Fibroblast of skin of scalp (primary cell): ENCODE measurements at regions not wholly inside any gene's neighbourhood (a gene's known extent, or its start where the extent isn't known, plus 50 kb on each side); places are given as distances from the start of the nearest gene placed in this dataset.
A peak's percentile ranks its signal among the peaks of the same experiment; 100 is the strongest.

Experiments used
- DNase-seq: peaks from one replicate; pipeline ENCODE4 v3.0.0-alpha.2; 2013

DNA sequence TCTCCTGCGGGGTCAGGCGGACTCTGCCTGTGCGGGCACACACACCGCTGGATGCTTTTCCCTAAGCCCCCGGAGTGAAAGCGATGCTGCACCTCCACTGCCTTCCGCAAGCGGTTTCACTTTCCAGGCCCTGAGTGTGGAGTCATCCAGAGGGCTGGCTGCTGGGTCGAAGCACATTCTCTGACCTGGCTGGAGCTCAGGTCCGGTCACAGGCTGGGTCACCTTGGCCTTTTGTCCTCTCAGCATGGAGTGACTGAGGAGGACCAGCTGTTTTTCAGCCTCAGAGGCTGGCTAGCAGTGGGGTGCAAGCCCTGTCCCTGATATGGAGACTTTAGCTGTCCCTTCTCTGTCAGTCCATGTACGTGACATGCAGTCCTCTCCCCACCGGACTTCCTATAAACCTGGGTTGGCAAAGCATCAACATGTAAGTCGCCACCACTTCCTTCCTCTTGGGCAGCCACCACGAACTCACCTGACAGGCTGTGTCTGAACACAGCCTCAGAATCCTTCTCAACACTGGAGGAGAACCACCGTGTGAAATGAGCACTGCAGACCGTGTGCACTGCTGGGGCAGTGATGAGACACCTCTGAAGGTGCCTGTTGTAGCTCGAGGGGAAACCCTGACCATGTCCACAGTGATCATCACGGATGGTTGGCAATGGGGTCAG is 51.3 kb downstream of the GADD45G start:
- DNase-seq, result no peak

- no peak for DNase-seq
Measured at GRCh38 chr9:89657295-89657694, 52.5 kb downstream of the GADD45G start.

GRCh38 chr9:89657765-89658164 is 53.0 kb downstream of the GADD45G start:
- no peak for DNase-seq

DNA sequence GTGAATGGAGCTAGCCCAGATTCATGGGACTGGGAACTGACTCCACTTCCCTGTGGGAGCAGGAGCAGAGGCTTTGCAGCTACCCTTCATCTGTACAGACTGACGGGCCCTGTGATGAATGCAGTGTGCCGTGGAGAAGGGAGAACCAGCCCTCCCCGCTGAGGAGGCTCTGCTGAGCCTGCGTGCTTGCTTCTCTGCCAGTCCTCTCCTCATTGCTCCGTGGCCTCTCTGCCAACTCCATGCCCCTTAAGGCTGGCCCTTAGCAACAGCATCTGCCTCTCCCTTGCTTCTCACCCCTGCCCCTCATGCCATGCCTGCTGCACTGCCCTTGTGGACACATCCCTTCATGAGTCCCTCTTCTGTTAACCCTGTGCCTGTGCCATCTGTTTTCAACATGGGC is 53.6 kb downstream of the GADD45G start:
- DNase-seq, result no peak

DNA sequence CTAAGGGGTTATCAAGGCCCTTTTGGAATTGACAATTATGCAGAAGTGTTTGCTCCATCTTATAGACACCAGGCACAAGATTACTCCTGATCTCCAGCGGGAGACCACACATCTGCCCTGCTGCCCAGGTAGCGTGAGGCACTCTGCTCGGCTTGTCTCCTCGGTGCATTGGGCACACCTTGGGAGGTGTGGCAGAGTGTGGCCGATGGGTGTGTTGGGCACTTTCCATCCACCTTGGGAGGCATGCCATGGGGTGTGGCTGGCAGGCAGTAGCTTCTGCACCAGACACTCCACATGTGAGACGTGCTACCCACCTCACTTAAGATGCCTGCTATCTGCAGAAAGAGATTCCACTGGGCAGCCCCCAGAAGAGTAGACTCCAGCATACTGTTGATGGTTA is 54.1 kb downstream of the GADD45G start:
- no peak for DNase-seq

DNA sequence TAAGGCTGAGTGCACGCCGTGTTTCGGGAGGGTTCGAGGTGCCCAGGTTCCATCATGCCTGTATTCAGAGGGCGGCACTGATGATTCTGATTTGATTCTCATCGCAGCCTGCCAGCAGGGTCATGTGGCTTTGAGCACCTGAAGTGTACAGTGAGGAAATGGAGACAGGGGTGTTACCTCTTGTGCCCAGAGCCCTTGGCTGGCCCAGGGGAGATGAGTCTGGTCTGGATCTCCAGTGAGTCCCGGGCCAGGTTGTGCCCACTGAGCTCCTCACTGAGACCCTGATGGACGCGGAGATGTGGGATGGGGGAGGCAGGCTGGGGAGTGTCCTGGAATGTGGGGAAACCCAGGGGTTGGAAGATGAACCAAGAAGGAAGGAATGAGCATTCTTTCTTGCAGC is 54.7 kb downstream of the GADD45G start:
- DNase-seq, result no peak

DNA sequence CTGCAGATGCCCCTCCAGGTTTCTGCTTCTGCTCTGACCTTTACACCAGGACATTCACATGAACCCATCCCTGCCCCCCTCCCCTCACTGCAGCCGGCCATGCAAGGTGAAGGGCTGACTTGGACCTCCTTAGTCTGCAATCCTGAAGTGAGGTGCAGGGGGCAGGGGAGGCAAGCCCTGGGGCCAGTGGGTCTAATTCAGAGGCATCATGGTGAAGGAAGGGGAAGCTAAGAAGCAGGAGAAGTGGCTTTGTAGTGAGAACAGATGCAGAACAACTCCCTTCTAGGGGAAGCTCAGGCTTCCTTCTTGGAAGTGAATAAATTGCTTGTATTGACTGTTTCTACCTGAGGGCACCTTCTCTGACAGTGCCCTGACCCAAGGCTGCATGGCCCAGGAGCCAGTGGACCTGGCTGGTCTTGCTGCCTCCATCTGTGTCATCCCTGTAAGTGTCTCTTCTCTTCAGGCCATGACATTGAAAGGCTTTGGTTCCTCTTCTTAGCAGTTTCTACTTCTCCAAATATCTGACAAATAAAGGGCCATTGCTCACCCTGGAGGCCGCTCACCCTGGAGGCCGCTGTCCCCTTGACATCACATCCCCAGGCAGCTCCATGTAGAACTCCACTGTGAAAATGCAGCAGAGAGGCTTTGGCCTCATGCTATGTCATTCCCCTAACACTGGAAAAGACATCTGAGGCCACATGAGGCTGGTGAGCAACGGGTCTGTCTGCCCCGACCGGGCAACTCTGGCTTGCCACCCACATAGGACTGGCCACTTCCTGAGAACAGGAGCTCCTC is 55.3 kb downstream of the GADD45G start:
- no peak for DNase-seq

DNA sequence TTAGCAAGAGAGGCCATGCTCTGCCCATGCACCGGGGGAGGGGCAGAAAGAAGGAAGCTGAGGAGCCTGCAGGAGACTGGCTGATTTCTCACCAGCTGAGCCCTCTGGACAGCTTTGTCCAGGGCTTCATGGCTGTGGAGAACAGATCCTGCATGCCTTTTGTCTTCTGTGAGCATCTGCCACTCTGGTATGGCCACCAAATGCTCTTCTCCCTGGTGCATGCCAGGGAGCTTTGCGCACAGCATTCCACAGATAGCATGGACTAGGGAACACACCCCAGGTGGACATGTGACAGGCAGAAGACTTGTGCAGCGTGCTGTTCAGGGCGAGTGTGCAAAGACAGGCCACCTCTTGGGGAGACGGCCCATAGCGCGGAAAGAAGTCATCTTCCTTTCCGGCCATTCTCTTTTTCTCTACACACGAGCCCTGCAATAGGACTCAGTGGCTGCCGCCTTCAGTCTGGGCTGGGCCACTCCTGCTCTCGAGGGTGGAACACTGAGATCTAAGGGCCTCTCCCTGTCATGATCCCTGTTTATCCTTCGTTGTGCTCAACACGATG is 56.7 kb downstream of the GADD45G start:
- DNase-seq, result peak; percentile 30

DNA sequence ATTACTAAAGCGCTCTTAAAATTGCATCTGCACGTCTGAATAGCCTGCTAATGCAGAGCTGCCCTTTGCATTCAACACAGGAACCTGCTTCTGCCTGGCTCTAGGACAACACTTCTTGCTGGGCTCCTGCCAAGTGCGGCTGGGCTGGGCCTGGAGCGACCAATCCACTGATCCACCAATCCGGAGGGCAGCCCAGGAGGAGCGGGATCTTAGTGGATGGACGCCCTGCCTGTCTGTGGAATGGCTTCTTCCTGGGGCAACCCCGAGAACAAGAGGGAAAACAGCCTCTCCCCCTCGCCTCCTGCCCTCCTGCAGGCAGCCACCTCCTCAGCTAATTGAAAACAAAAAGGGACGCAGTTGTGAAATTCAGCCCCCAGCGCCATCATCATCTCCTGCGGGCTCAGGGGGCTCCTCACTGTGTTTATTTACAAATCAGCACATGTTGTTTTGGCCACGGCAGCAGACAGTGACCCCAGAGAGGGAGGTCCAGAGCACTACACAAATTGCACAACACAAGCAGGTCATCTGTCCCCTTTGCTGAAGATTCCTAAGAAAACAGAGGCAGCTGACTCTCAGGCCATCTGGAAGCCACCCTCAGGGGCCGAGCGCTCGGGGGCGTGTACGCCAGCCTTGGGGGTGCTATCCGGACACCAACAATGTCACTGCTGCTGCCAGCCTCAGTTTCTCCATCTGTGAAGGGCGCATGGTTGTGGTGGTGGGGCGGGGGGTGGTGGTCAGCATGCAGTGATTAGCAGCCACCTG is 57.3 kb downstream of the GADD45G start:
- peak; percentile 96 for DNase-seq

DNA sequence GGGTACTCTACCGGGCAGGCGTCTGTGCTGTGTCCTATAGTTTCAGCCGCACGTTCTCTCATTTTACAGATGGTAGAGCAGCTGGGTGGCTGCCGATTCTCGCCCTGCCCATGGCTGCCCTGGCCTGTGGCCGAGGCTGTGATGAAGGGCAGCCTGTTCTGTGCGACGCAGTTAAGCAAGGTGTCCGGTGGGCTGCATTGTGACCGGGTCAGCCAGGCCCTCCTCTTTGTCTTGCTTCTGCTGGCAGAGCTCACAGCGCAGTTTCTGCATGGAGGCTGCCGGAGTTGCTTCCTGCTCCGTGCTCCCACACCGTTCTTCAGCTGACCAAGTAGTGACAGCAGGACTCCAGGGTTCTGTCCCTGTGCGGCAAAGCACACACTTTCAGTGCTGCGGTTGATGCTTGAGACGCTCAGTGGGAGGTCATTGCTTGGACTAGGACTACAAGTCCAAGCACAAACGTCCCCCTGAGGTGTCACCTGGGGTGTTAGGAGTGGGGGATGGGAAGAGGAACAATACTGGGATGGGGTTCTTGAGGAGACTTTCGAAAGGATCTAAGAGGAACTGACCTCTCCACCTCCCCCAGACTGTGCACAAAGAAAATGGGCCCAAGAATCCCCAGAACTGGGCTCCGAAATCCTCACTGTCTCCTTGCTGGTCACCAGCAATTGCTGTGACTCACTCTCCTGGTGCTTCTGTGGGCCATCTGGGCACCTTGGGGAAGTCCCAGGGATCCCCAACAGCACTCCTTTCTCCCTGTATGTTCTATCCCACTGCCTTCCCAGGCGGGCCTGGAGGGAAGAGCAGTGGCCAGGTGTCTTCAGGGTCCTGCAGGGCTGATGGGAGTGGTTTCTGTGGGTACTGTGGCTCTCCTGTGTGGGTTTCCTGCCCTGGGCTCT is 58.2 kb downstream of the GADD45G start:
- DNase-seq, result no peak

DNA sequence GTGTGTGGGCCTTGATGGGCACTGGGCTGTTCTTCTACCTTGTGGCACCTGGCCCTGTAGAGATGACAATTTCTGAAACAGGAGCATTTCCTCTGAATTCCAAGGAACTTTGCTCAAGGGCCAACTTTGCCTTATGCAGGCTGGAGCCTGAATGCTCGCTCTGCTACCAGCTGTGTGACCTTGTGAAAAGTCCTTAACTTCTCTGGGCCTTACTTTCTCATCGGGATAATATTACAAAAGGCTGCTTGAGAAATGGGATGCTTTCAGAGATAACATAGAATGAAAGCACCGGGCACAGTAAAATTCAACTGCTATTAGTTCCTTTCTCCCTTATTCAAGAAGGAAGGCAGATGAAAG is 58.8 kb downstream of the GADD45G start:
- no peak for DNase-seq

GRCh38 chr9:89664010-89664409 is 59.2 kb downstream of the GADD45G start:
- no peak for DNase-seq

DNA sequence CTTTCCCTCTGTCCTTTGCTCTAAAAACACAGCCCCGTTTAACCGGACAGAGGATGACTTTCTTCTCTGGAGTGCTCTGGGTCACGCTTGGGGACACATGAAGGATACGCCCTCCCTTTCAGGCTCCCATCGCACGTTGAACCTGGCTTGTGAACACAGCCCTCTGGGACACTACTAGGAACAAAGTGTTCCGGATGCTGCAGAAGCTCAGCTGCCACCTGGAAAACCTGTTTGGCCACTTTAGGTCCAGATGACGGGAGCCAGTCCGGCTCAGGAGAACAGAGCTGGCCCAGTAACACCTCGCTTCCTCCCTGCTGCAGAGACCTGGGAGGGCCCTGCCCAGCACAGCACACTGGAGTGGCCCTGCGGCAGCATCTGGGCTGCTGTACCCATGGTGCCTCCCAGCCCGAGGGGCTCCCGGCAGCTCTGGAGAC is 60.1 kb downstream of the GADD45G start:
- no peak for DNase-seq

DNA sequence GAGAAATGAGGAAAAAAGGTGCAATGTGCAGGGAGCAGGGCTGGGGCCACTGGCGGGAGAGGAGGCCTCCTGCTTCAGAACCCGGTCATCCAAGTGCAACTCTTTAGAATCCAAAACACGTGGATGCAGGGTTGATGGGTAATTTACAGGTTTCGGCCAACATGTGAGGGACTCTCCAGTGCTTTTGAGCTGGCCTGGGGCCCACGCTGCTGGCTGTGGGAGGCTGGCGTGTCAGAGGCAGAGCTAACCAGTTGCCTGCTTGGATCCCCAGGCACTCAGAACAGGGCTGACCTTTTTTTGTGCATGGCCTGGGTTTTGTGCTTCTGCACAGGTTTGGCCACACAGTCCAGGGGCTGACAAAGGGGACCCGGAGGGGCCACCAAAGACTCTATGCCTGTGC is 61.6 kb downstream of the GADD45G start:
- no peak for DNase-seq

GRCh38 chr9:89666950-89667349 is 62.1 kb downstream of the GADD45G start:
- DNase-seq, result no peak

GRCh38 chr9:89667726-89668125 is 62.9 kb downstream of the GADD45G start:
- no peak for DNase-seq

DNA sequence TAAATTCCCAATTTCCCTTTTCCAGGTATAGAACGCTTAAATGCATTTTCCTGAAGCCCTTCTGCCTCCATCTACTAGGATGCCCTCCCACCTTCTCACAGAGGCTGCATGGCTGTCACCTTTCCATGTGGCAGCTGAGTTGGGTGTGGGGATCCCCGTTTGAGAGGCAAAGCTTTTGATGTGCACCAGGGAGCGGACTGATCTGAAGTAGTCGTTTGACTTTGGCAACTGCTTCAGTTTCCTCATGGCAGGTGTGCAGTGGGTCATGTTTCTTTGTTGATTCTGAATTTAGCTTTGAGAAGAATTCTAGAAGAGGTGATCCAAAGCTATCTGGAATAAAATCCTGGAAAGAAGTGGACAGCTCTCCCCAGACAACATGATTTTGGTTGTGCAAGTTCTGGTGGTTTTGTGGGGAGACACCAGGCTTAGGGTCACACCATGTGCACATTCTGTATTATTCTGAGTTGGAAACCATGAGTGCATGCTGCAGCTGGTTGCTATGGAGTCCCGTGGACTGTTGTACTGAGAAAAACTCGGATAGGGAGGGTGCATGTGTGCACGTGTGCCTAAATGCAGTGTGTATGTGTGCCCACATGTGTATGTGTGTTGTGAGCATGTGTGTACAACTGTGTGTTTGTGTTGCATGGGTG is 63.5 kb downstream of the GADD45G start:
- no peak for DNase-seq

GRCh38 chr9:89668866-89669246 is 64.0 kb downstream of the GADD45G start:
- no peak for DNase-seq

DNA sequence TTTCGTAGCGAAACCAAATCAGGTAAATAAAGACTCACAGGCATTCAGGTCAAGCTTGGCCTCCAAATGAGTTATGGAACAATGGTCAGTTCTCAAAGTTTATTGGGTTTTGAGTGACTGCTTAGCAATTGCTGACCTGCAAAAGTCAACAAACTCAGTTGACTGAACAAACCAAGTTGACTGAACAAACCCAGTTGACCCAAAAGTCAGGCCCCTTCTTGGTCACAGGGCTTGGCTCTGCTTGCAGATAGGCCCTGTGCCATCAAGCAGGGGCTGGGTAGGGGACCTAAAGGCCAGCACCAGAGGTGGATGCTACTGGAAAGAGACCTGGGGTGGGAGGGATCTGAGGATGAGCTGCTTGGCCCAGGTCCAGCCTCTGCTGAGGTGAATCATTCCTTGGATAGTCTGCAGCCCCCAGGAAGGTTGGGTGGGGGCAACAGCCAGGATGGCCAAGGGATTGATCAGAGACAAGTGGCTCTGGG is 64.6 kb downstream of the GADD45G start:
- no peak for DNase-seq

DNA sequence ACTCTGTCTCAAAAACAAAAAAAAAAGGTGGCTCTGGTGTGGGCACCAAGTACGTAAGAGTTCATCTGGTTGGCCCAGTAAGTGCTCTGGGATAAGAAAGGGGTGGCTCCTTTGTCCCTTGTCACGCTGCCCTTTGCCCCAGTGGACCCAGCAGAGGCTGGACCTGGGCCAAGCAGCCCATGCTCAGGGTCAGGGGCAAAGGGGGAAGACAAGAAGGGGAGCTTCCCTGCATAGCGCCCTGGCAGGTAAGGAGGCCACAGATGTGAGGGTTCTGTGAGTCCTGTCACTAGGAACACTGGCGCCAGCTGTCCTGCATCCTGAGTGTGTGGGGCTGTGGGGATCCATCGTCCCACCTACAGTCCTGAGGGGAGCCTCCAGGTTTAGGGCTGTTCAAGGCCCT is 65.3 kb downstream of the GADD45G start:
- no peak for DNase-seq

GRCh38 chr9:89670801-89671434 is 66.1 kb downstream of the GADD45G start:
- DNase-seq, result no peak
